Epidermal melanocyte (primary cell): ENCODE measurements at regions not wholly inside any gene's neighbourhood (a gene's known extent, or its start where the extent isn't known, plus 50 kb on each side); places are given as distances from the start of the nearest gene placed in this dataset.
"Not testable (repeated sequence)": the region's sequence is repeated elsewhere in the genome, so short reads cannot be mapped to it uniquely, and the experiment has no call there.

Experiments
- DNase-seq: peaks from one replicate; pipeline ENCODE4 v3.0.0; 2011; ENCODE audit warnings: low spot score; ENCODE audit not compliant: insufficient read length

GRCh38 chr3:154902495-154902894 lies 177.6 kb upstream of the MME start:
- DNase-seq = not testable (repeated sequence)

DNA sequence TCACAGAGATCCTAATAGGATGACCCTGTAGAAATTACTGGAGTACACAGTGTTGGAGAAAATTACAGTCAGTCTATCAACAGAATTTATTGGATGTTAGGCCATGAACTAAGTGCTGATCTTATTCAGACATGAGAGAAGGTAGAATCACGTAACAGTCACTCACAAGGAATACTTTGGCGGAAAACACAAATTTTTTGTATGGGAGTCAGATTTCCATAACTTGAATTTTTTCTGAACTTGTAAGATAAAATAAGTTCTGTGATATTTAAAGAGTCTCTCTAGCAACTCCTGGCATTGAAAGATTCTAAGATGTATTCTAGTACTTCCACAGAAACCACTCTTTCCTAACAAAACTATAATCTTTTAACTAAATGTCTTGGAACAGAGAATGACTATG lies 178.8 kb upstream of the MME start:
- DNase-seq = no peak

DNA sequence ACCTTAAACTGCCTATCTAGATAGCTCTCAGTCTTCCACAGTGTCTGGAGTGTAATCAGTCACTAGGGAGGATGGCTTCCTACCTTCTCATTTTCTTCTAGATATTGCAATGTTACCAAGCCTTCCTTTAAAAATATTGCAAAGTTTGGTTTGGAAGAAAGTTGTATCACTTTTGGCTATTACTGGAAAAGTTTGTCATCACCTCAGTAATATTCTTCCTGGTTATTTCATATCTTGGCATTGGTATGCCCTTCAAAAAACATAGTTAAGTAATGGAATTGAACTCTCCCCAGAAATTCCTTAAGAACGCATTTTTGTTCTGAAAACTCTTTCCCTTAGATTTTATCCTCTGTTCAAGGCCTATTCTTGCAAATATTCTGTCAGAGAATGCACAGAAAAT lies 179.3 kb upstream of the MME start:
- no peak for DNase-seq

DNA sequence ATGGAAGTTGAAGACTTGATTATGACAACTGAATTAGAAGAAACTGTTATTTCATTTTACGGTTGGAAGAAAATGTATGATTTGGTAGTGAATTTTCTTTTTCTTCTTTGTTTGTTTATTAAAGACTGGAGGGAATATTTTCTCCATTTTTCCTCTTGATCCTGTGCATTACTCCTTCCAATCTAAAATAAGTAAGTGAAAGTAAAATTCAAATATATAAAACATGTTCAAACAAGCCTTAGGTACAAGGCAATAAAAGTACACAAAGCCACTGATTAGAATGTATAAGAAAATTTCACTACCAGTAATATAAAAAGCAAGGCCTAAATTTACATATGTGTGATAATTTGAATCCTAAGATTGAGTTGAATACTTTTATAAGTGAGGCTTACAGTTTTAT lies 181.2 kb upstream of the MME start:
- DNase-seq = no peak

GRCh38 chr3:154898443-154898842 lies 181.7 kb upstream of the MME start:
- DNase-seq = no peak

- DNase-seq = no peak
These were observed 186.3 kb upstream of the MME start for GRCh38 chr3:154893813-154894212.

DNA sequence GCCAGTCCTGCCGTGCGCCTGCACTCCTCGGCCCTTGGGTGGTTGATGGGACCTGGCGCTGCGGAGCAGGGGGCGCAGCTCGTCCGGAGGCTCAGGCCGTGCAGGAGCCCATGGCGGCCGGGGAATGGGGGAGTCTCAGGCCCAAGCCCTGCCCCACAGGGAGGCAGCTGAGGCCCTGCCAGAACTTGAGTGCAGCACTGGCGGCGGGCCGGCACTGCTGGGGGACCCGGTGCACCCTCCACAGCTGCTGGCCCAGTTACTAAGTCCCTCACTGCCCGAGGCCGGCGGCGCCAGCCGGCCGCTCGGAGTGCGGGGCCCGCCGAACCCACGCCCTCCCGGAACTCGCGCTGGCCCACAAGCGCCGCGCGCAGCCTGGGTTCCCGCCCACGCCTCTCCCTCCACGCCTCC lies 190.9 kb upstream of the MME start:
- no peak for DNase-seq

DNA sequence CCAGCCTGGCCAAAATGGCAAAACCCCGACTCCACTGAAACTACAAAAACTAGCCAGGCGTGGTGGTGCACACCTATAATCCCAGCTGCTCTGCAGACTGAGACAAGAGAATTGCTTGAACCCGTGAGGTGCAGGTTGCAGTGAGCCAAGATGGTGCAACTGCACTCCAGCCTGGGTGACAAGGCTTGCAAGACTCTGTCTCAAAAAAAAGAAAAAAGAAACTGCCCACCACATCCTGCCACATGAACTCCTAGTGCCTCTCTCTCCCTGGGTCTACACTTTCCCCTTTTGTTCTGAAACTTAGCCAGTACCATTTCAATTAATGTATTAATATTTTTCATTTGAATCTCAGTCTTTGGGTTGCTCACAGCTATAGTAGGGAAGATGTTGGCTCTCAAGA lies 192.2 kb upstream of the MME start:
- DNase-seq = no peak

- DNase-seq = peak; percentile 23
These were observed 193.7 kb upstream of the MME start for GRCh38 chr3:154886437-154886836.

- no peak for DNase-seq
These were observed 194.7 kb upstream of the MME start for GRCh38 chr3:154885418-154885817.

DNA sequence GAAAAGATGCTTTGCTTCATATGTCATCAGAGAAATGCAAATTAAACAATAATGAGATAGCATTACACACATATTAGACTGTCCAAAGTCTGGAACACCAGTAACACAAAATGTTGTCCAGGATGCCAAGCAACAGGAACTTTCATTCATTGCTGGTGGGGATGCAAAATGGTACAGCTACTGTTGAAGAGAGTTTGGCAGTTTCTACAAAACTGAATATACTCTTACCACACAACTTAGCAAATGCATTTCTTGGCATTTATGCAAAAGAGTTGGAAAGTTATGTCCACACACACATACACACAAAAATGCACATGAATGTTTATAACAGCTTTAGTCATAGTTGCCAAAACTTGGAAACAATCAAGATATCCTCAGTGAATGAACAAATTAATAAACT lies 195.2 kb upstream of the MME start:
- DNase-seq = no peak

DNA sequence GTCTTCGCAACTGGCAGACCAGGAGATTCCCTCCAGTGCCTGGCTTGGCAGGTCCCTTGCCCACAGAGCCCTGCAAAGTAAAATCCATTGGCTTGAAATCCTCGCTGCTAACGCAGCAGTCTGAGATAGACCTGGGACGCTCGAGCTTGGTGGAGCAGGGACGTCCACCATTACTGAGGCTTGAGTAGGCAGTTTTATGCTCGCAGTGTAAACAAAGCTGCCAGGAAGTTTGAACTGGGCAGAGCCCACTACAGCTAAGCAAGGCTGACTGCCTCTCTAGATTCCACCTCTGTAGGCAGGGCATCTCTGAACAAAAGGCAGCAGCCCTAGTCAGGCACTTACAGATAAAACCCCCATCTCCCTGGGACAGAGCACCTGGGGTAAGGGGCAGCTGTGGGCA lies 205.0 kb upstream of the MME start:
- no peak for DNase-seq

DNA sequence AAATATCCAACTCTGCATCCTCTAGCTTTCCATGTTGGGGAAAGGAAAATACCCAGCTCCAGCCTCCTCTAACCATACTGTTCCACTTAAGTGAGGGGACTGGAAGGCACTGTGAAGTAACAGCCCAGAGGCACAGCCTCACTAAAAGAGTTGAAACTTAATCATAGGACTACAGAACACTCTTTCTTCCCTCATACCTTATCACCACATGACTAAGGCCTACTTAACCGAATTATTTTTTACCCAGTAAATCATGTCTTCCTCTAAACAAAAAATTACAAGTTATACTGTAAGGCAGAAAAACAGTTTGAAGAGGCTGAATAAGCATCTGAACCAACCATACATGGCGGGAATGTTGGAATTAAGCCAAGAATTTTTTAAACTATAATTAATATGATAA lies 207.4 kb upstream of the MME start:
- no peak for DNase-seq

- DNase-seq = no peak
These were observed 208.0 kb upstream of the MME start for GRCh38 chr3:154872074-154872473.

- no peak for DNase-seq
These were observed 215.2 kb upstream of the MME start for GRCh38 chr3:154864947-154865346.

- DNase-seq = no peak
These were observed 217.9 kb upstream of the MME start for GRCh38 chr3:154862265-154862664.

GRCh38 chr3:154852998-154853397 lies 227.1 kb upstream of the MME start:
- not testable (repeated sequence) for DNase-seq

DNA sequence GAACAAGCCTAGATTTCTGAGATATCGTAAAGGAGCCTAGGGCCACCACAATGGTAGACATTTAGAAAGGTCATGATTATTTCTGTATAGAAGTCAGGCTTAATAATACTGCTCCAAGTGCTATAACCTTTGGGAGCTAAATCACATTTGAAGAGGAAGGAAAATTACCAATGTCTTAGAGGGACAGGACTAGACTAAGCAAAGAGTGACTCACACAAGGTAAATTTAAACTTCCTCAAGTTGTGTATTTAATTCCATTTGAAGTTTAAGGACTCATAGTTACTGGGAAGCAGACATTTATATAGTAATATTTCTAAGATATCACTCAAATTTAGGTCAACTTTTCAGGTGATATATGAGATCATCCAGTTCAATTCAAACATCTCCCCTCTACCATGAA lies 227.6 kb upstream of the MME start:
- DNase-seq = no peak

GRCh38 chr3:154851644-154852043 lies 228.5 kb upstream of the MME start:
- no peak for DNase-seq

- DNase-seq = no peak
These were observed 229.2 kb upstream of the MME start for GRCh38 chr3:154850921-154851320.

GRCh38 chr3:154849408-154849807 lies 230.7 kb upstream of the MME start:
- DNase-seq = no peak

- no peak for DNase-seq
These were observed 235.3 kb upstream of the MME start for GRCh38 chr3:154844863-154845262.

DNA sequence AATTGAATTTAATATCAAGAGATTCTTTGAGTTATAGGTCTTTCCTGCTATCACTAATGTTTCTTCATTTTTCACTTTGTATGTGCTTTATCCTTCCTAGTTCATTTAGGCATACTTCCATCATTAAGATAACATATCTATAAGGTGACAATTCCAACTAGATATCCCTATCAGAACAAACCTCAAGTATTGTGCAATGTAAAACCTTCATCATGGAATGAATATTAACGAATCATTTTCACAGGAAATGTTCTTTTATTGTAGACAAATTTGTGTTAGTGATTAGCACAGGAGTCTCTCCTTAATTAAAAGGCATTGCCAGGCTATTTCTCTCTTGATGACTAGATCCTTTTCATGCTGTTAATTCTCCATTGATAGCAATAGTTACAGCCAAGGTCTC lies 236.5 kb upstream of the MME start:
- no peak for DNase-seq

- no peak for DNase-seq
These were observed 237.6 kb upstream of the MME start for GRCh38 chr3:154842536-154842935.

DNA sequence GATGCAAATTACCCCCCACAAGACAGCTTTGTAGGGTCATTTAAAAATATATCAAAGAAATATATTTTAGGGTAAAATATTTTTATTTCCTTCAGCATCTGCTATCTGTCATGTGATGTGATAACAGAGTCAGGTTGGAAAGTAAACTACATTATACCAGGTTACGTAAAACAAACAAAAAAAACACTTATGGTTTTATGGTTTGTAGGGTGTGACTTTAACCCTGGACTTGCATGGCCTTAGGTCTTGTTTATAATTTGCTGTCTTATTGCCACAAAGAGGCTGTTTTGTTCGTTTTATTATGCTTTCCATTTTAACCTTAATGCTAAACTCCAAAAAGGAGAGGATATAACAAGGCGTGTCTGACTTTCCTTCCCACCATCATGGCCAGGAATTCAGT lies 244.5 kb upstream of the MME start:
- DNase-seq = no peak
